CD14-positive monocyte (primary cell): ENCODE measurements at regions not wholly inside any gene's neighbourhood (a gene's known extent, or its start where the extent isn't known, plus 50 kb on each side); places are given as distances from the start of the nearest gene placed in this dataset.

Experiments used
- DNase-seq, 3 donors: peaks; one replicate each; pipeline ENCODE4 v3.0.0-alpha.2; 2011 to 2022
- H2AFZ ChIP-seq: 2 replicates; pipeline ENCODE4 v1.6.0; 2012; ENCODE audit warnings: mild to moderate bottlenecking, low read depth, low read length, inconsistent platforms; ENCODE audit not compliant: insufficient read depth, poor library complexity, severe bottlenecking
- H3K27ac ChIP-seq, 2 donors: 1 replicate in 1 of 2; 2 replicates in 1 of 2; pipeline ENCODE4 v1.5.1; 2012 to 2013; ENCODE audit warnings: low read length in 2 of 2, control low read depth in 1 of 2, inconsistent platforms in 1 of 2, low read depth in 1 of 2, mild to moderate bottlenecking in 1 of 2
- H3K27me3 ChIP-seq, 2 donors: one replicate each; pipeline versions ENCODE4 v1.6.0 to v1.6.1; 2011 to 2013; ENCODE audit warnings: low read length in 2 of 2; ENCODE audit not compliant: control insufficient read depth in 2 of 2, insufficient read depth in 2 of 2
- H3K36me3 ChIP-seq, 2 donors: replicated peaks in 1 of 2; 1 replicate in 1 of 2; 2 replicates in 1 of 2; pipeline versions ENCODE4 v1.5.1 to v1.6.1; 2012 to 2013; ENCODE audit warnings: low read length in 2 of 2, control low read depth in 1 of 2, inconsistent platforms in 1 of 2, mild to moderate bottlenecking in 1 of 2; ENCODE audit not compliant: insufficient read depth in 2 of 2, control insufficient read depth in 1 of 2
- H3K4me1 ChIP-seq, 2 donors: 1 replicate in 1 of 2; 2 replicates in 1 of 2; pipeline versions ENCODE4 v1.5.1 to v1.6.1; 2012 to 2013; ENCODE audit warnings: low read length in 2 of 2, control low read depth in 1 of 2, inconsistent platforms in 1 of 2, mild to moderate bottlenecking in 1 of 2, moderate library complexity in 1 of 2; ENCODE audit not compliant: insufficient read depth in 2 of 2, control insufficient read depth in 1 of 2
- H3K4me2 ChIP-seq: replicated peaks from 2 replicates; pipeline ENCODE3; 2012; ENCODE audit warnings: low read length, moderate library complexity, mild to moderate bottlenecking; ENCODE audit not compliant: poor library complexity, severe bottlenecking; ENCODE audit errors: extremely low read depth
- H3K4me3 ChIP-seq, 3 experiments: fragments of 200-600 bp in 1 of 3; sonication (generic) in 1 of 3; replicated peaks in 1 of 3; 1 replicate in 2 of 3; 2 replicates in 1 of 3; pipeline ENCODE4 v1.5.1; 2011 to 2013; ENCODE audit warnings: low read length in 3 of 3, mild to moderate bottlenecking in 3 of 3, control low read depth in 2 of 3, low read depth in 2 of 3, inconsistent platforms in 1 of 3, moderate library complexity in 1 of 3
- H3K79me2 ChIP-seq: 2 replicates; pipeline ENCODE4 v1.6.0; 2012; ENCODE audit warnings: mild to moderate bottlenecking, control low read depth, inconsistent platforms, low read length, moderate library complexity; ENCODE audit not compliant: insufficient read depth
- H3K9ac ChIP-seq: 2 replicates; pipeline ENCODE4 v1.6.0; 2017; ENCODE audit warnings: low read length, mild to moderate bottlenecking; ENCODE audit not compliant: insufficient read depth, poor library complexity, severe bottlenecking
- H3K9me3 ChIP-seq, 2 donors: replicated peaks in 1 of 2; 1 replicate in 1 of 2; 2 replicates in 1 of 2; pipeline versions ENCODE4 v1.5.1 to v1.6.1; 2012 to 2013; ENCODE audit warnings: low read length in 2 of 2, control low read depth in 1 of 2; ENCODE audit not compliant: control insufficient read depth in 1 of 2, insufficient read depth in 1 of 2
- H4K20me1 ChIP-seq: 2 replicates; pipeline ENCODE4 v1.6.0; 2012; ENCODE audit warnings: mild to moderate bottlenecking, low read length, control low read depth, moderate library complexity; ENCODE audit not compliant: insufficient read depth
- H3K27ac Mint-ChIP-seq, 7 donors: one replicate each; pipeline ENCODE4 v1.8.0; 2020; ENCODE audit warnings: mild to moderate bottlenecking in 7 of 7, mixed read lengths in 7 of 7, moderate library complexity in 6 of 7, inconsistent platforms in 2 of 7
- H3K27me3 Mint-ChIP-seq, 3 donors: one replicate each; pipeline ENCODE4 v1.8.0; 2021 to 2022; ENCODE audit warnings: low read depth in 3 of 3, mild to moderate bottlenecking in 3 of 3, mixed read lengths in 3 of 3, moderate library complexity in 3 of 3, inconsistent platforms in 1 of 3
- H3K36me3 Mint-ChIP-seq, 2 donors: one replicate each; pipeline ENCODE4 v1.8.0; 2020; ENCODE audit warnings: mixed read lengths in 2 of 2, inconsistent platforms in 1 of 2, mild to moderate bottlenecking in 1 of 2
- H3K4me1 Mint-ChIP-seq: one replicate; pipeline ENCODE4 v1.8.0; 2020; ENCODE audit warnings: mild to moderate bottlenecking, mixed read lengths
- H3K4me3 Mint-ChIP-seq, 2 donors: one replicate each; pipeline ENCODE4 v1.8.0; 2020; ENCODE audit warnings: mild to moderate bottlenecking in 2 of 2, mixed read lengths in 2 of 2, moderate library complexity in 1 of 2
- H3K9me3 Mint-ChIP-seq, 7 donors: one replicate each; pipeline ENCODE4 v1.8.0; 2020 to 2022; ENCODE audit warnings: mixed read lengths in 7 of 7, mild to moderate bottlenecking in 6 of 7, moderate library complexity in 6 of 7, inconsistent platforms in 2 of 7
- CTCF ChIP-seq: fragments of 200-600 bp; IDR thresholded peaks from one replicate; pipeline ENCODE4 v1.8.0; 2022; ENCODE audit warnings: antibody characterized with exemption, mild to moderate bottlenecking
- WGBS: methylation state at CpG from one replicate; pipeline ENCODE4 v1.1.5; 2013; ENCODE audit warnings: missing lambda C conversion rate; ENCODE audit not compliant: insufficient coverage; 5-methylcytosine and 5-hydroxymethylcytosine counted together
- intact Hi-C, 2 donors: fragments of 100-400 bp; cut with micrococcal nuclease; formaldehyde crosslinking; loops; one replicate each; pipeline versions ENCODE4 v1.15.0 to v1.15.1; 2023

- no peaks in the 10 kb centered on the region for H3K36me3 Mint-ChIP-seq
- no peak for DNase-seq
- no peaks in the 10 kb centered on the region for H3K79me2 ChIP-seq
- no peaks in the 10 kb centered on the region for H3K4me1 Mint-ChIP-seq
- no peak overlapping the region for H3K4me2 ChIP-seq
- no peak overlapping the region for H2AFZ ChIP-seq
- H3K4me3 Mint-ChIP-seq, result no peak overlapping the region
- no peak overlapping the region for H3K4me3 ChIP-seq
- H3K9me3 Mint-ChIP-seq, result no peaks in the 10 kb centered on the region
- no peak overlapping the region for H3K27ac ChIP-seq
- H3K27me3 ChIP-seq, result peaks cover 35 to 38% of the 10 kb centered on the region in 2 donors
- peaks cover 29 to 47% (median 31%) of the 10 kb centered on the region in 3 donors for H3K27me3 Mint-ChIP-seq
- 85% methylated on average over 1 of the region's 3 CpGs for WGBS
- H3K9me3 ChIP-seq, result no peaks in the 10 kb centered on the region
- no peaks in the 10 kb centered on the region for H3K36me3 ChIP-seq
- no peak for TF ChIP-seq CTCF
- no peaks in the 10 kb centered on the region for H4K20me1 ChIP-seq
- H3K9ac ChIP-seq, result no peak overlapping the region
- intact Hi-C loops, result no loop called here
- H3K4me1 ChIP-seq, result no peaks in the 10 kb centered on the region
- no peak overlapping the region for H3K27ac Mint-ChIP-seq
Observed at GRCh38 chr7:25906003-25906402, 246.0 kb upstream of the NFE2L3 start.

- no peak for TF ChIP-seq CTCF
- Mint-ChIP-seq H3K36me3 (no peaks in the 10 kb centered on the region), H3K4me1 (no peaks in the 10 kb centered on the region), H3K4me3 (no peak overlapping the region), H3K27me3 (peaks cover 24 to 45% (median 31%) of the 10 kb centered on the region in 3 donors), H3K9me3 (no peaks in the 10 kb centered on the region), H3K27ac (no peak overlapping the region)
- Histone ChIP-seq H3K4me1 (no peaks in the 10 kb centered on the region), H3K36me3 (no peaks in the 10 kb centered on the region), H3K4me3 (no peak overlapping the region), H3K79me2 (no peaks in the 10 kb centered on the region), H3K27me3 (peaks cover 28 to 33% of the 10 kb centered on the region in 2 donors), H3K27ac (no peak overlapping the region), H3K9me3 (no peaks in the 10 kb centered on the region), H2AFZ (no peak overlapping the region), H4K20me1 (no peaks in the 10 kb centered on the region), H3K9ac (no peak overlapping the region), H3K4me2 (no peak overlapping the region)
- DNase-seq, result no peak
- WGBS, result 100% methylated on average over 3 of the region's 5 CpGs
- intact Hi-C loops, result no loop called here
Observed at GRCh38 chr7:25906760-25907159, 245.2 kb upstream of the NFE2L3 start.
